GM19468 (cell line): ENCODE measurements at regions not wholly inside any gene's neighbourhood (a gene's known extent, or its start where the extent isn't known, plus 50 kb on each side); places are given as distances from the start of the nearest gene placed in this dataset.
A peak's percentile ranks its signal among the peaks of the same experiment; 100 is the strongest.

Experiments
- ATAC-seq: cut with Tn5 transposase; IDR thresholded peaks from one replicate; pipeline ENCODE4 v1.9.1; 2021; ENCODE audit warnings: mild to moderate bottlenecking, moderate library complexity, moderate number of reproducible peaks; ENCODE audit not compliant: unreplicated experiment; ENCODE audit errors: extremely low read depth

GRCh38 chr1:83775977-83776603 is 222.8 kb downstream of the TTLL7 start:
- ATAC-seq, result no peak

GRCh38 chr1:83773059-83773458 is 225.9 kb downstream of the TTLL7 start:
- ATAC-seq, result no peak

- ATAC-seq, result no peak
Observed at GRCh38 chr1:83770319-83770661, 228.6 kb downstream of the TTLL7 start.

- no peak for ATAC-seq
Observed at GRCh38 chr1:83769594-83770318, 229.2 kb downstream of the TTLL7 start.

- no peak for ATAC-seq
Observed at GRCh38 chr1:83769072-83769471, 229.9 kb downstream of the TTLL7 start.

GRCh38 chr1:83766241-83766691 is 232.7 kb downstream of the TTLL7 start:
- no peak for ATAC-seq

GRCh38 chr1:83765125-83765524 is 233.8 kb downstream of the TTLL7 start:
- no peak for ATAC-seq

GRCh38 chr1:83764209-83764608 is 234.7 kb downstream of the TTLL7 start:
- no peak for ATAC-seq

- no peak for ATAC-seq
Observed at GRCh38 chr1:83763361-83764095, 235.4 kb downstream of the TTLL7 start.

- ATAC-seq, result no peak
Observed at GRCh38 chr1:83762416-83762815, 236.5 kb downstream of the TTLL7 start.

- ATAC-seq, result no peak
Observed at GRCh38 chr1:83762039-83762365, 236.9 kb downstream of the TTLL7 start.

GRCh38 chr1:83761167-83762038 is 237.5 kb downstream of the TTLL7 start:
- ATAC-seq, result peak; percentile 98

GRCh38 chr1:83760226-83761021 is 238.5 kb downstream of the TTLL7 start:
- no peak for ATAC-seq

- ATAC-seq, result no peak
Observed at GRCh38 chr1:83756984-83757717, 241.8 kb downstream of the TTLL7 start.

- ATAC-seq, result no peak
Observed at GRCh38 chr1:83751602-83752001, 247.3 kb downstream of the TTLL7 start.

- no peak for ATAC-seq
Observed at GRCh38 chr1:83750201-83750600, 248.7 kb downstream of the TTLL7 start.

- ATAC-seq, result no peak
Observed at GRCh38 chr1:83747853-83748482, 251.0 kb downstream of the TTLL7 start.

- no peak for ATAC-seq
Observed at GRCh38 chr1:83746234-83746633, 252.7 kb downstream of the TTLL7 start.

GRCh38 chr1:83742446-83742845 is 256.5 kb downstream of the TTLL7 start:
- ATAC-seq, result no peak
